SK-N-SH (cell line): ENCODE measurements at regions not wholly inside any gene's neighbourhood (a gene's known extent, or its start where the extent isn't known, plus 50 kb on each side); places are given as distances from the start of the nearest gene placed in this dataset.
"Not testable (repeated sequence)": the region's sequence is repeated elsewhere in the genome, so short reads cannot be mapped to it uniquely, and the experiment has no call there.

Experiments used
- CTCF ChIA-PET: fragments of 300-600, 350-600 bp; formaldehyde crosslinking; extraction: SDS; loops from one replicate; lab custom pipeline; 2021; lab: Yijun Ruan, JAX
- POLR2A ChIA-PET: fragments of 350-600 bp; sonication (Branson Sonifier 250); formaldehyde crosslinking; extraction: SDS; loops from one replicate; lab custom pipeline; 2020; ENCODE audit warnings: antibody characterized with exemption, inconsistent platforms; lab: Yijun Ruan, JAX
- DNase-seq: peaks from one replicate; pipeline ENCODE4 v3.0.0; 2012
- H2AFZ ChIP-seq: fragments of 200-600 bp; sonication (generic); 2 replicates; pipeline ENCODE4 v1.8.1; 2016; ENCODE audit warnings: antibody characterized with exemption, mild to moderate bottlenecking, low read depth
- H3F3A ChIP-seq: fragments of 200-600 bp; sonication (generic); replicated peaks from 2 replicates; pipeline ENCODE3; 2016; ENCODE audit warnings: antibody characterized with exemption, mild to moderate bottlenecking; ENCODE audit not compliant: insufficient read depth
- H3K27ac ChIP-seq, 2 experiments: fragments of 200-500 bp in 1 of 2; fragments of 200-600 bp in 1 of 2; sonication (Bioruptor generic) in 1 of 2; sonication (generic), shearing (Covaris generic) in 1 of 2; 2 replicates each; pipeline versions ENCODE4 v1.5.1 to v1.6.1; 2014 to 2016; ENCODE audit warnings: low read depth in 2 of 2, inconsistent platforms in 1 of 2, low read length in 1 of 2, mild to moderate bottlenecking in 1 of 2, mixed read lengths in 1 of 2
- H3K27me3 ChIP-seq: fragments of 200-600 bp; sonication (generic), shearing (Covaris generic); 2 replicates; pipeline ENCODE4 v1.6.1; 2016; ENCODE audit warnings: mixed run types; ENCODE audit not compliant: insufficient read depth
- H3K36me3 ChIP-seq, 2 experiments: fragments of 200-500 bp in 1 of 2; fragments of 200-600 bp in 1 of 2; sonication (Bioruptor generic) in 1 of 2; sonication (generic) in 1 of 2; replicated peaks in 1 of 2; 2 replicates each; pipeline versions ENCODE3 to v1.5.1; 2014 to 2016; ENCODE audit warnings: low read length in 1 of 2, mild to moderate bottlenecking in 1 of 2; ENCODE audit not compliant: insufficient read depth in 2 of 2, control insufficient read depth in 1 of 2
- H3K4me1 ChIP-seq, 2 experiments: fragments of 200-500 bp in 1 of 2; fragments of 200-600 bp in 1 of 2; sonication (Bioruptor generic) in 1 of 2; sonication (generic), shearing (Covaris generic) in 1 of 2; 2 replicates each; pipeline versions ENCODE4 v1.5.1 to v1.6.1; 2014 to 2016; ENCODE audit warnings: low read depth in 1 of 2, low read length in 1 of 2, mixed run types in 1 of 2; ENCODE audit not compliant: insufficient read depth in 2 of 2, control insufficient read depth in 1 of 2
- H3K4me2 ChIP-seq: fragments of 200-600 bp; sonication (generic), shearing (Covaris generic); 2 replicates; pipeline ENCODE4 v1.6.1; 2017; ENCODE audit warnings: mixed run types
- H3K4me3 ChIP-seq, 2 experiments: fragments of 200-500 bp in 1 of 2; fragments of 200-600 bp in 1 of 2; sonication (Bioruptor generic) in 1 of 2; sonication (generic), shearing (Covaris generic) in 1 of 2; 2 replicates each; pipeline versions ENCODE4 v1.5.1 to v1.8.1; 2014 to 2016; ENCODE audit warnings: low read depth in 2 of 2, inconsistent platforms in 1 of 2, low read length in 1 of 2, mild to moderate bottlenecking in 1 of 2, mixed read lengths in 1 of 2, moderate library complexity in 1 of 2
- H3K79me2 ChIP-seq: fragments of 200-600 bp; sonication (generic); 2 replicates; pipeline ENCODE4 v1.8.1; 2017; ENCODE audit warnings: mild to moderate bottlenecking; ENCODE audit not compliant: insufficient read depth
- H3K9ac ChIP-seq: fragments of 200-600 bp; sonication (generic); 2 replicates; pipeline ENCODE4 v1.6.1; 2017; ENCODE audit warnings: mixed run types
- H3K9me2 ChIP-seq: fragments of 200-600 bp; sonication (generic); 2 replicates; pipeline ENCODE4 v1.6.1; 2017; ENCODE audit warnings: mixed run types
- H3K9me3 ChIP-seq: fragments of 200-600 bp; sonication (generic); 2 replicates; pipeline ENCODE4 v1.6.1; 2017; ENCODE audit warnings: mixed run types, mild to moderate bottlenecking, moderate library complexity
- H4K20me1 ChIP-seq: fragments of 200-600 bp; sonication (generic); 2 replicates; pipeline ENCODE4 v1.6.1; 2017; ENCODE audit warnings: mild to moderate bottlenecking, mixed run types; ENCODE audit not compliant: insufficient read depth
- CHD2 ChIP-seq: fragments of 150-350 bp; IDR thresholded peaks from 2 replicates; pipeline ENCODE4 v1.6.1; 2018; ENCODE audit warnings: low read length; ENCODE audit not compliant: partially characterized antibody
- JUND ChIP-seq: IDR thresholded peaks from 2 replicates; pipeline ENCODE4 v1.4.0; 2012
- RXRA ChIP-seq: IDR thresholded peaks from 2 replicates; pipeline ENCODE4 v1.4.0; 2012; ENCODE audit warnings: low read depth, mild to moderate bottlenecking, borderline replicate concordance
- TAF1 ChIP-seq: IDR thresholded peaks from 2 replicates; pipeline ENCODE4 v1.6.1; 2012; ENCODE audit warnings: low read depth, mild to moderate bottlenecking, low read length, moderate library complexity, borderline replicate concordance
- TEAD4 ChIP-seq: IDR thresholded peaks from 2 replicates; pipeline ENCODE4 v1.4.0; 2012; ENCODE audit warnings: mild to moderate bottlenecking, borderline replicate concordance; ENCODE audit not compliant: insufficient read depth
- YY1 ChIP-seq: IDR thresholded peaks from 2 replicates; pipeline ENCODE4 v1.4.0; 2012; ENCODE audit warnings: low read depth, mild to moderate bottlenecking
- WGBS: methylation state at CpG from one replicate; pipeline ENCODE4 v1.1.6; 2017; ENCODE audit warnings: low lambda C conversion rate; 5-methylcytosine and 5-hydroxymethylcytosine counted together
- TF ChIP-seq, protein P1 (sequence below): fragments of 200-600 bp; sonication (generic); IDR thresholded peaks from 2 replicates; pipeline ENCODE4 v1.6.1; 2017; ENCODE audit warnings: antibody characterized with exemption, mild to moderate bottlenecking, moderate library complexity
- TF ChIP-seq, protein P2 (sequence below): fragments of 150-350 bp; IDR thresholded peaks from 2 replicates; pipeline ENCODE4 v1.6.1; 2017; ENCODE audit warnings: antibody characterized with exemption, low read length, low read depth, borderline replicate concordance

DNA sequence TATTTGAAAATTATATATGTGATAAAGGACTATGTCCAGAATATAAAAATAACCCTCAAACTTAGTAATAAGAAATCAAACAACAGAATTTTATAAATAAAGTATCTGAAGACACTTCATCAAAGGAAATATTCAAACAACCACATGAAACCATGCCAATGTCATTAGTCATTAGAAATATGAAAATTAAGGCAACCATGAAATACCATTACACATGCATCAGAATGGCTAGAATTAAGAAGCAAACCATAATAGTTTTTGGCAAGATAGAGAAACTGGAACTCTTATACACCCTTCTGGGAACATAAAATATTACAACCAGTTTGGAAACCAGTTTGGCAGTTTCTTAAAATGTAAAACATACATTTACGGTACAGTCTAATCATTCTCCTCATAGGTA is 137.2 kb upstream of the ADGRB3 start:
- no peak overlapping the region for H3K27ac ChIP-seq
- DNase-seq: no peak
- H2AFZ ChIP-seq: no peak overlapping the region
- no peaks in the 10 kb centered on the region for H3K9me2 ChIP-seq
- no peaks in the 10 kb centered on the region for H4K20me1 ChIP-seq
- TF ChIP-seq, protein P1, sequence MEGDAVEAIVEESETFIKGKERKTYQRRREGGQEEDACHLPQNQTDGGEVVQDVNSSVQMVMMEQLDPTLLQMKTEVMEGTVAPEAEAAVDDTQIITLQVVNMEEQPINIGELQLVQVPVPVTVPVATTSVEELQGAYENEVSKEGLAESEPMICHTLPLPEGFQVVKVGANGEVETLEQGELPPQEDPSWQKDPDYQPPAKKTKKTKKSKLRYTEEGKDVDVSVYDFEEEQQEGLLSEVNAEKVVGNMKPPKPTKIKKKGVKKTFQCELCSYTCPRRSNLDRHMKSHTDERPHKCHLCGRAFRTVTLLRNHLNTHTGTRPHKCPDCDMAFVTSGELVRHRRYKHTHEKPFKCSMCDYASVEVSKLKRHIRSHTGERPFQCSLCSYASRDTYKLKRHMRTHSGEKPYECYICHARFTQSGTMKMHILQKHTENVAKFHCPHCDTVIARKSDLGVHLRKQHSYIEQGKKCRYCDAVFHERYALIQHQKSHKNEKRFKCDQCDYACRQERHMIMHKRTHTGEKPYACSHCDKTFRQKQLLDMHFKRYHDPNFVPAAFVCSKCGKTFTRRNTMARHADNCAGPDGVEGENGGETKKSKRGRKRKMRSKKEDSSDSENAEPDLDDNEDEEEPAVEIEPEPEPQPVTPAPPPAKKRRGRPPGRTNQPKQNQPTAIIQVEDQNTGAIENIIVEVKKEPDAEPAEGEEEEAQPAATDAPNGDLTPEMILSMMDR: no peak
- TF ChIP-seq YY1 (no peak), RXRA (no peak), TEAD4 (no peak)
- TF ChIP-seq, protein P2, sequence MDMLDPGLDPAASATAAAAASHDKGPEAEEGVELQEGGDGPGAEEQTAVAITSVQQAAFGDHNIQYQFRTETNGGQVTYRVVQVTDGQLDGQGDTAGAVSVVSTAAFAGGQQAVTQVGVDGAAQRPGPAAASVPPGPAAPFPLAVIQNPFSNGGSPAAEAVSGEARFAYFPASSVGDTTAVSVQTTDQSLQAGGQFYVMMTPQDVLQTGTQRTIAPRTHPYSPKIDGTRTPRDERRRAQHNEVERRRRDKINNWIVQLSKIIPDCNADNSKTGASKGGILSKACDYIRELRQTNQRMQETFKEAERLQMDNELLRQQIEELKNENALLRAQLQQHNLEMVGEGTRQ: no peak
- no peaks in the 10 kb centered on the region for H3K27me3 ChIP-seq
- no peaks in the 10 kb centered on the region for H3K79me2 ChIP-seq
- no peak overlapping the region for H3K4me2 ChIP-seq
- POLR2A ChIA-PET: no interaction called here
- H3F3A ChIP-seq: no peaks in the 10 kb centered on the region
- no peaks in the 10 kb centered on the region for H3K9me3 ChIP-seq
- no peaks in the 10 kb centered on the region for H3K36me3 ChIP-seq
- CTCF ChIA-PET: no interaction called here
- WGBS: 73% methylated on average over 1 of the region's 1 CpG
- no peaks in the 10 kb centered on the region for H3K4me1 ChIP-seq
- H3K4me3 ChIP-seq: no peak overlapping the region
- H3K9ac ChIP-seq: no peak overlapping the region

DNA sequence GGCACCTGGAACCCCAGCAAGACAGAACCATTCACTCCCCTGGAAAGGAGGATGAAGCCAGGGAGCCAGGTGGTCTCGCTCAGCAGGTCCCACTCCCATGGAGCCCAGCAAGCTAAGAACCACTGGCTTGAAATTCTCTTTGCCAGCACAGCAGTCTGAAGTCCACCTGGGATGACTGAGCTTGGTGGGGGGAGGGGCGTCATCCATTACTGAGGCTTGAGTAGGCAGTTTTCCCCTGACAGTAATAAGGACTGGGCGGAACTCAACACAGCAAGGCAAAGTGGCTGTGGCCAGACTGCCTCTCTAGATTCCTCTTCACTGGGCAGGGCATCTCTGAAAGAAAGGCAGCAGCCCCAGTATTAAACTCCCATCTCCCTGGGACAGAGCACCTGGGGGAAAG is 140.2 kb upstream of the ADGRB3 start:
- CTCF ChIA-PET, POLR2A ChIA-PET, H3K27ac ChIP-seq: not testable (repeated sequence)

DNA sequence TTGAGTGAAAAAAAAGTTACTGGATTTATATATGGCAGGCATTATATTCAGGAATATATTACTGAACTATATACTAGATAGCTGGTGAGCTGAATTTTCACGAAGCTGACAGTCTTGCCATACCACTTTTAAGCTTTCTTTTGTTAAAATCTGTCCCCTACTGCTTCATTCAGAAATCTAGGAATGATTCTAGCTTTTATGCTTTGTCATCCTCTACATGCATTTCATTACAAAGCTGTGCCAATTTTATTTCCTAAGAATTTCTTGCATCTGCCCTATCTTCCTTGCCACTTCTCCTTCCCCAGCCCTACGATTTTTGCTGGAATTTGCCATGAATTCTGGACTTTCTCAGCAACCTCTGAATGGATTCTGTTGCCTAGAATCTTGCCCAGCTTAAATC is 158.5 kb upstream of the ADGRB3 start:
- Histone ChIP-seq H3K36me3 (no peaks in the 10 kb centered on the region), H3K9me2 (no peaks in the 10 kb centered on the region)

More for the DNA sequence above, 140.2 kb upstream of the ADGRB3 start:
- H3K27me3 ChIP-seq, H2AFZ ChIP-seq, H3K4me1 ChIP-seq, H3K79me2 ChIP-seq, H3F3A ChIP-seq, H4K20me1 ChIP-seq, H3K9ac ChIP-seq, H3K9me3 ChIP-seq, H3K36me3 ChIP-seq, DNase-seq, H3K4me3 ChIP-seq, H3K9me2 ChIP-seq, H3K4me2 ChIP-seq: not testable (repeated sequence)
- 47% methylated on average over 3 of the region's 3 CpGs for WGBS

More for the DNA sequence above, 158.5 kb upstream of the ADGRB3 start:
- H3K27me3 ChIP-seq: no peaks in the 10 kb centered on the region
- H3K9me3 ChIP-seq: no peaks in the 10 kb centered on the region
- no peak overlapping the region for H3K9ac ChIP-seq
- DNase-seq: no peak
- H2AFZ ChIP-seq: no peak overlapping the region
- ChIA-PET POLR2A (no interaction called here), CTCF (interaction anchor here (1.4 kb wide), 1 partner anchor 160 kb away, joined by 4 read pairs; no protein-coding TSS in a partner anchor)
- no peak overlapping the region for H3K4me3 ChIP-seq
- H3K79me2 ChIP-seq: no peaks in the 10 kb centered on the region
- H3K4me2 ChIP-seq: no peak overlapping the region
- peak overlapping the region in 1 of 2 experiments; percentile 39; a peak in 1 of 4 replicates for H3K27ac ChIP-seq
- H3F3A ChIP-seq: no peaks in the 10 kb centered on the region
- H4K20me1 ChIP-seq: no peaks in the 10 kb centered on the region
- TF ChIP-seq CHD2: no peak
- no peak for TF ChIP-seq JUND
- TF ChIP-seq RXRA: no peak
- no peak for TF ChIP-seq YY1
- TF ChIP-seq TAF1: no peak
- TF ChIP-seq, protein P1: no peak
- 5% methylated on average over 2 of the region's 2 CpGs for WGBS
- peaks cover 0 to 5% of the 10 kb centered on the region in 2 experiments; a peak in 2 of 4 replicates for H3K4me1 ChIP-seq
